IPS-15b (cell line): ENCODE measurements at regions not wholly inside any gene's neighbourhood (a gene's known extent, or its start where the extent isn't known, plus 50 kb on each side); places are given as distances from the start of the nearest gene placed in this dataset.

Experiments used
- H3K27me3 ChIP-seq: one replicate; pipeline ENCODE4 v1.6.1; 2013; ENCODE audit warnings: low read length; ENCODE audit not compliant: control insufficient read depth, insufficient read depth
- H3K36me3 ChIP-seq: one replicate; pipeline ENCODE4 v1.6.1; 2013; ENCODE audit warnings: low read length; ENCODE audit not compliant: control insufficient read depth, insufficient read depth
- H3K4me1 ChIP-seq: one replicate; pipeline ENCODE4 v1.6.1; 2013; ENCODE audit warnings: mild to moderate bottlenecking, low read length; ENCODE audit not compliant: control insufficient read depth, insufficient read depth
- H3K4me3 ChIP-seq: one replicate; pipeline ENCODE4 v1.5.1; 2013; ENCODE audit warnings: low read depth, low read length
- H3K9ac ChIP-seq: one replicate; pipeline ENCODE4 v1.6.1; 2013; ENCODE audit warnings: low read depth, mild to moderate bottlenecking, low read length
- H3K9me3 ChIP-seq: one replicate; pipeline ENCODE4 v1.6.1; 2013; ENCODE audit warnings: mild to moderate bottlenecking, low read length; ENCODE audit not compliant: control insufficient read depth, insufficient read depth

DNA sequence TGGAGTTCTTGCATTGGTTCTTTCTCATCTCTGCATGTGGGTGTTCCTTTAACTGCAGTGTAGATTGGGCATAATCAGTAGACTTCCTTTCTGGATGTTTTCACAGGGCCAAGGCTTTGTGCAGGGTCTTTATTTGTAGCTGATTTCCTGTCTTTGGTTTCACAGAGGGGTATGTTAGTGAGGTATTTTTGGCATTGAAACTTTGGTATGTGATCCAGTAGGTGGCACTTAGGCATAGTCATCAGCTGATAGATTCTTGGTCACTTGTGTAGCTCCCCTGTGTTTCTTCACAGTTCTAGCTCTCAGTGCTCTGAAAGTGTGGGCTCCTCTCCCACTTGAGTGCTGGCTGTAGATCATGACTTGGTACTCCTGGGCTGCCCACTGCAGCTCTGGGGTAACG lies 52.7 kb upstream of the LMO3 start:
- Histone ChIP-seq H3K9ac (no peak overlapping the region), H3K36me3 (no peaks in the 10 kb centered on the region), H3K27me3 (no peaks in the 10 kb centered on the region), H3K9me3 (no peaks in the 10 kb centered on the region), H3K4me1 (no peaks in the 10 kb centered on the region), H3K4me3 (no peak overlapping the region)
